Ramos (cell line): ENCODE measurements at regions not wholly inside any gene's neighbourhood (a gene's known extent, or its start where the extent isn't known, plus 50 kb on each side); places are given as distances from the start of the nearest gene placed in this dataset.

ENCODE experiments used
- in situ Hi-C: fragments of 300-500 bp; cut with MboI; formaldehyde crosslinking; loops from one replicate; pipeline ENCODE4 v1.14.3; 2022; ENCODE audit warnings: low sequenced_read_pairs; ENCODE audit not compliant: unreplicated experiment

DNA sequence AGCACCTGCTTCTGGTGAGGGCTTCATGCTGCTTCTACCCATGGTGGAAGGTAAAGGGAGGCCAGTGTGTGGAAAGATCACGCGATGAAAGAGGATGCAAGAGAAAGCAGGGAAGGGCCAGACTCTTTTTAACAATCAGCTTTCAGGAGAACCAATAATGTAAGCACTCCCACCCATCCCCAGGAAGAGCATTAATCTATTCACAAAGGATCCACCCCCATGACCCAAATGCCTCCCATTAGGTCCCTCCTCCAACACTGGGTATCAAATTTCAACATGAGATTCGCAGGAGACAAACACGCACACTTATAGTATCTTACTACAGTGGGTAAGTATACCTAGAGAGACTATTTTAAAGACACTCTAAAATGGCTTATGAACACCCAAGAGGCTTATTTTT lies 80.5 kb upstream of the TMCC3 start:
- in situ Hi-C loops, result no loop called here

DNA sequence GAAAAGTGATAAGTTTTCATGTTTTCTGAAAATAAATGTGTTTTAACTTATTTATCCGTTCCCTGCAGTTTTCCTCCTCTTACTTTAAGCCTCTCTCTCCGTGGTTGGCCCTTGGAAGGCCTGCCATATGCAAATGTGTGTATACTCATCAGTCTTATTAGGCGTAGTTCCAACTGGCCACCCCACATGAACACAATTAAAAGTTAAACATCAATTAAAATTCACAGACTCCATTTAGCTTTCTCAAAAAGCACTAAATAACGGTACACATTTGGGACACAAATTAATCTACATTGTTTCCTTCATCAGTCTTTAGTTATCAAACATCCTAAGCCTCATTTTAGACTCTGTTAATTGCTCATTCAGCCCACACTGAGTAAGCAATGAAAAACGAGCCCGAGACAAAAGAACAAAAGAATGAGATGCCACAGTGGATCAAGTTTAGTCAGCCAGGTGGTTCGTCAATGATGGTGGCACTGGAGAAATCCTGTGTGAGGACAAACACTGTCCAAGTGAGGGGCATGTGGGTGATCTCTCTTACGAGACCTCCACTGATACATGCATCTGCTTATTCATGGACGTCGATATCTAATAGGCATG lies 76.0 kb upstream of the TMCC3 start:
- in situ Hi-C loops, result no loop called here

GRCh38 chr12:94725375-94726168 lies 75.2 kb upstream of the TMCC3 start:
- in situ Hi-C loops, result no loop called here

DNA sequence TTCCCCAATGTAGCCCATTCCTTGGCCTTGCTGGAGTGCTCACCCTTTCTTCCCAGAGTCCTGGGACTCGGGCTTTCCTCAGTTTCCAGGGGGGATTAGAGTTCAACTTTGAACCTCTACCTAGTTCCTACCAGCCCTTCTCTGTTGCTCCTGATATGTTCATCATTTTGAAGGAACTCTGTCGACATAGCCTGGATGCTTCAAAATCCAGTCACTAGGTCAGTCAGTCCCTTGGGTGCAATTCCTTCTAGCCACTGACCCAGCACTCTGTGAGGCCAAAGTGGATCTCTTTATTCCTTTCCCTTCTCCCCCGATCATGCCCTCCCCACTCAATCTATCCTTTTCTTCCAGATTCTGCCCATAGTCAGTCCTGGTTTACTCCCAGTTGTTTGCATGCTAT lies 72.3 kb upstream of the TMCC3 start:
- in situ Hi-C loops, result no loop called here

GRCh38 chr12:94721173-94721572 lies 70.8 kb upstream of the TMCC3 start:
- in situ Hi-C loops, result no loop called here

DNA sequence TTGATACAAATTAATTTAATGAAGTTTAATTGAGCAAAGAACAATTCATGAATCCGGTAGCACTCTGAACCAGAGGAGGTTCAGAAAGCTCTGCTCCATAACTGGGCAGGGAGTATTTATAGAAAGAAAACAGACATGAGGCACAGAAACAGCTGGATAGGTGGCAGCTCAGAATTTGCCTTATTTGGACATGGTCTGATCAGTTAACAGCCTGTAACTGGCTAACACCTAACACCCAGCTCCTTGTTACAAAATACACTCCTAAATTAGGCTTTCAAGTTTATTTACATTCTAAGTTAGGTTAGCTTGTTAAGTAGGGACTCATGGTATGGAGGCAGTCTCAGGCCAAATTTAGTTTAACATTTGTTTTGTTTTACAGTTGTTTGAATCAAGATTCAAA lies 67.8 kb upstream of the TMCC3 start:
- in situ Hi-C loops, result no loop called here

DNA sequence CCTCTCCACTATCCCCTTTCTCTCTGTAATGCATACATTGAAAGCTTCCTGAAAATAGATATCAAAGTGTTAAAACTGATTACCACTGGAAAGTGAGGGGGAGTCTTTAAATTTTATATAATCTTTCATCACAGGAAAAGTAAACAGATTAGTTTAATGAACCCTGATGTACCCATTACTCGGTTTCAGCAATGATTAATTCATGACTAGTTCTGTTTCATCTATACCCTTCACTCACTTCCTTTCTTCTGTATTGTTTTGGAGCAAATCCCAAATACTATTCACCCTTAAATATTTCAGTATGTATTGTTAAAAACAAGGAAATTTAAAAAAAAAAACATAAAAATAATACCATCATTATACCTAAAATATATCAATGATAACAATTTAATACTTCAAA lies 67.3 kb upstream of the TMCC3 start:
- in situ Hi-C loops, result no loop called here

DNA sequence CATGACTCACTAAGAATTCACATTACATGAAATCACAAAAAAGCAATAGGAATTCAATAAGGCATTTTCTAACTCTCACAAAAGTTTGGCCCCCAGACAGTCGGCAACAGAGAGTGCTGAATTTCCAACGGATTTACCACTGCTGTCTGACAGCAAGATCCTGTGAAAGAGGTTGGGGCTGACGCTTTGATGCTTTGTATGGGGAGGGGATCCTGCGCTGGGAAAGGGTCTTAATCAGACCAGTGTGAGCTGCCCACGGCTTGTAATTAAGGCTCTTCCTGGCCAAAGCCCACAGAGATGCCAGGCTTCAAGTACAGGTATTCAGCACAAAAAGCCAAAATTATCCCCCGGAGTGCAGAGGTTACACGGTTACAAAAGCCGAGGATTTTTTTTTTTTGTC lies 66.8 kb upstream of the TMCC3 start:
- in situ Hi-C loops, result no loop called here

- in situ Hi-C loops, result no loop called here
Observed at GRCh38 chr12:94716339-94716738, 66.0 kb upstream of the TMCC3 start.

DNA sequence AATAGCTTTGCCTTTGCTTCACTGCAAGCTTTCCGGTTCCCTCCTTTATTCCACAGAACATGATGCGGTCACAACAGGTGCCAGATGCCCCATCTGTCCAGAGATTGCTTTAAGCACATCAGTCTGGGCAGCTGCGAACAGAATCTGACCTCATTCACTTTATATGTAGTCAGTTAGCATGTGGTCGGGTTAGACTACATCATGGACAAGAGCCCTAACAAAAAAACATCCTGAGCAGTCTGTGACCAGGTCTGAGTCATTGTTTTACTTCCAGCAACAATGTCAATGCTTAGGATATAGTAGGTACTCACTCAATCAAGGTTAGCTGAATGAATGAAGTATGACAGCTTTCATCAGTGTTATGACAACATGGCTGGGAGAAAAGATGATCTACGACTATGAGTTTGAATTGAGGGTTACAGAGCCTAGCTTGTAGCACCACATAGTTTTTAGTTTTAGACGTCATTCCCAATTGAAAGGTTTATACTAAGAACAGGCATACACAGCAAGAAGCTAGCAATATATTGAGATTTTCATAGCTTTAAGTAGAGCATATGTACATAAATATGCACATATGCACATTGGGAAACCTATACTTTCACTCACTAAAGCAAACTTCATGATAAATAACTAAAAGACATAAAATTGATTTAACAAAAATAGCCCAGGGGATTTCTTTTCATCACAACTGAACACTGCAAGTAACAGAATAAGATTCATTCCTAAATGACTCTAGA lies 64.2 kb upstream of the TMCC3 start:
- in situ Hi-C loops, result loop anchor here (5.0 kb wide), 1 partner anchor 163 kb away; no protein-coding TSS in a partner anchor

- in situ Hi-C loops, result loop anchor here (5.0 kb wide), 1 partner anchor 164 kb away; no protein-coding TSS in a partner anchor
Observed at GRCh38 chr12:94712815-94713515, 62.6 kb upstream of the TMCC3 start.

DNA sequence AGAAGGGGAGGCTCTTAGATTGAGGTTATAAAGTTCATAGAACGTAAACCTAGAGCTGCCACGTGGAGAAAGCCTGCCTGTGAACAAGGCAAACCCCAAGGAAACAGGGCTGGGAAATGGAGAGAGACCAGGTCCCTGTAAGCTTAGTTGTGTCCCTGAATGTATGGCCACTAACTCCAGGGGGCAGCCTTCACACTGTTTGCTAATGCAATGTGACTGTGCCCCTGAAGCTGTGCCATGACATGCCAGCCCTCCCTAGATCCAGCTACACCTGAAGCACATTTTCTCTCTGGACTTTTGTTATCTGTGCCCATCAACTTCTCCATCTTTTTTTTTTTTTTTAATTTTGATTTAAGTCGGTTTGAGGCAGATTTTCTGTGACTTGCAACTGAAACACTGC lies 60.6 kb upstream of the TMCC3 start:
- in situ Hi-C loops, result loop anchor here (5.0 kb wide), 1 partner anchor 166 kb away; no protein-coding TSS in a partner anchor

DNA sequence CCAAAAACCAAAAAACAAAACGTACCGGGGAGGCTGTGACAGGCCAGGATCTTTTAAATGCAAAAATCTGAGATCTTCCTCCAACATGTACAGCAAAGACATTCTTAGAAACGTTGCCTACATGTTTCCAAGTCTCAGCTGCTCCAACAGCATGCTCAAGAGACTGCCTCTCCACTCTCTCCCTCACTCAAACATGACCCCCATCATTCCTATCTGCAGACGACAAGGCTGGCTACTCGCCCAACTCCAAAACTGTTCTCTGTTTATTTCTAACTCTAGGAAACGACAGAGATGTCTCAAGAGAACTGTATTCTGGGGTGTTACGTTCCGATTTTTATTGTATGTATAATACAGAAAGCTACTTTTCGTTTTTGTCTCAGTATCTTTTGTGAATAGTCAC lies 57.5 kb upstream of the TMCC3 start:
- in situ Hi-C loops, result no loop called here

DNA sequence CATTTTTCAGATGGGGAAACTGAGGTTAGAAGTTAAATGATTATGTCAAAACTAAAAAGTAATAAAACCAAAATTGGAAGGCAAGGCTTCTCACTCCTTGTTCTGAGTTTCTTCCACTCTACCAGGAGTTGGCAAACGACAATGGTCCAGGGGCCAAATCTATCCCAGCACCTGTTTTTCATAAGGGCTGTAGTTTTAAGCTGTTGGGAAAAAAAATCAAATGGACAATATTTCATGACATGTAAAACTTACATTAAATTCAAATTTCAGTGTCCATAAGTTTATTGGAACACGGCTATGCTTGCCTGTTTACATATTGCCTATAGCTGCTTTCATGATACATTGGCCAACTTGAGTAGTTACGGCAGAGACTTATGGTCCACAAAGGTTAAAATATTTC lies 56.7 kb upstream of the TMCC3 start:
- in situ Hi-C loops, result no loop called here

DNA sequence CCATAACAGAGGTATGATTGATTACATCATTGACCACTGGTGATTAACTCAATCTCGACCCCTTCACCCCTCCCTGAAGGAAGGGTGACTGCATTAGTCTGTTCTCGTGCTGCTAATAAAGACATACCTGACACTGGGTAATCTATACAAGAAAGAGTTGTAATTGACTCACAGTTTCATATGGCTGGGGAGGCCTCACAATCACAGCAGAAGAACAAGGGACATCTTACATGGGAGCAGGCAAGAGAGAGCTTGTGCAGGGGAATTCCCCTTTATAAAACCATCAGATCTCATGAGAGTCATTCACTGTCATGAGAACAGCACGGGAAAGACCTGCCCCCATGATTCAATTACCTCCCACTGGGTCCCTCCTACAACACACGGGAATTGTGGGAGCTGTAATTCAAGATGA lies 55.9 kb upstream of the TMCC3 start:
- in situ Hi-C loops, result no loop called here

GRCh38 chr12:94705676-94706075 lies 55.3 kb upstream of the TMCC3 start:
- in situ Hi-C loops, result no loop called here

DNA sequence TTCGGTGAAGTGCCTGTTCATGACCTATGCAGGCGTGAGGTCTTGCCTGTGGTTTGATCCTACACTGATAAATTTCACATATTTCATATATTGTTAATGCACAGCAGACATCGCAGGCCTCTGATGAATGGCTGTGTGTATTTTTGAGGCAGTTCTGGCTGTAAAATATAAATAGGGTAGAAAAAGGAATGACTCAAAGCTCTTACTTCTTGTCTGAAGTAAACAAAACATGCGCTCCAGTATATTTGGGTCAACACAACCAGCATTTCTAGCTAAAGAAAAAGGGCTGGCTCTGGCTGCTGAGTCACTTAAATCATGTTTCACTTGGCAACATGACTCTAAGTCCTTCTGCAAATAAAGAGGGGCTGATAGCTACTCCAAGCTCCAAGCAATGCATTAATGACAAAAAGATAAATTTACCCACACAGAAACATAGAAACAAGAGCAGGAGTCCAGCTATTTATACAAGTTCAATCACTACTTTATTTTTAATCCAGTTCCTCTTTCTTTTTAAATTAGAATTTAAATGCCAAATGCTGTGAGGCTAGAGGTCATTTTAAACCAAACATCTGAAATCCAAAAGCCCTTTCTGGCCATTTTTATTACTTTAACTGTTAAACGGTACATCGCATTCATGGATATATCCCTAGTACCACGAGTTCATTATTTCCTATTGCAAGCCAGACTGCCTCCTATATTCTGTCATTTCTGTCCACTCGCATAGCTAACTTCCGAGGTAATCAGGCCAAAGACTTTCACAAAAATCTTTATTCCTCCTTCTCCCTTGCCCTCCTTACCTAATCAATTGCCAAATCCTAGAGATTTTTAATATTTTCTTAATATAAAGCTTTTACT lies 54.3 kb upstream of the TMCC3 start:
- in situ Hi-C loops, result no loop called here

DNA sequence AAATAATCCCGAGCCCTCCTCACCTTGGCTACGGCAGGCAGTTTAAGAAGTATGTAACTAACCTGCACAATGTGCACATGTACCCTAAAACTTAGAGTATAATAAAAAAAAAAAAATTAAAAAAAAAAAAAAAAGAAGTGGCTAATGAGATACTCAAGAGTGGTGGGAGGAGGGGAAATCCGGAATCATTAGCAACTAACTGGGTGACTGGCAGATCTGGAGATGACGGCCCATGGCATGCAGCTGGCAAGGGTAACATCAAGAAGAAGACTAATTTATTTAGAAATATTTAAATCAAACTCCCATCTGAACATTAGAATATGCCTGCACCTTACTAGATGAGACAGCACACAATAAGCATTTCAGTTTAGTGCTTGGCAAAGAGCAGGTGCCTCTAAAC lies 52.3 kb upstream of the TMCC3 start:
- in situ Hi-C loops, result no loop called here

- in situ Hi-C loops, result no loop called here
Observed at GRCh38 chr12:94701711-94702110, 51.4 kb upstream of the TMCC3 start.

DNA sequence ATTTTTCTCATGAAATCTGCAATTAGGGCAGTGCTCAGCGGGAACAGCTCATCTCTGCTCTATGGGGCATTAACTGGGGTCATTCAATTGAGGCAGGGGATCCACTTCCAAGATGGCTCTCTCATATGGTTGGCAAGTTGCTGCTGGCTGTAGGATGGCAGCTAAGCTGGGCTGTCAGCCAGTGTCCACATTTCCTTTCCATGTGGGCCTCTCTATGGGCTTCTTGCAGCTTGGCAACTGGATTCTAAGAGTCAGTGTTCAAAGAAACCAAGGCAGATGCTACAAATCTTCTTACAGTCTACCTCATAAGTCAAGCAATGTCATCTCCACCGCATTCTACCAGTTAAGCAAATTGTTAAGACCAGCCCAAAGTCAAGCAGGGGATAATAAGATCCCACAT lies 50.3 kb upstream of the TMCC3 start:
- in situ Hi-C loops, result no loop called here
